WI38 (cell line): ENCODE measurements at regions not wholly inside any gene's neighbourhood (a gene's known extent, or its start where the extent isn't known, plus 50 kb on each side); places are given as distances from the start of the nearest gene placed in this dataset.

ENCODE experiments used
- H3K4me3 ChIP-seq: 2 replicates; pipeline ENCODE4 v1.5.1; 2011; ENCODE audit warnings: low read depth, mild to moderate bottlenecking, control low read depth, low read length
- CTCF ChIP-seq: IDR thresholded peaks from 2 replicates; pipeline ENCODE4 v1.5.1; 2012; ENCODE audit warnings: low read depth, mild to moderate bottlenecking, control low read depth, low read length

GRCh38 chr3:90102146-90102545 is 994.7 kb downstream of the EPHA3 start:
- H3K4me3 ChIP-seq = no peak overlapping the region
- TF ChIP-seq CTCF = no peak

GRCh38 chr3:90121326-90121725 is 1013.9 kb downstream of the EPHA3 start:
- H3K4me3 ChIP-seq = no peak overlapping the region
- TF ChIP-seq CTCF = no peak

GRCh38 chr3:90128391-90128790 is 1021.0 kb downstream of the EPHA3 start:
- no peak overlapping the region for H3K4me3 ChIP-seq
- TF ChIP-seq CTCF = no peak

GRCh38 chr3:90129730-90130129 is 1022.3 kb downstream of the EPHA3 start:
- no peak for TF ChIP-seq CTCF
- no peak overlapping the region for H3K4me3 ChIP-seq

- no peak for TF ChIP-seq CTCF
- H3K4me3 ChIP-seq = no peak overlapping the region
Observed at GRCh38 chr3:90132197-90132596, 1024.8 kb downstream of the EPHA3 start.

GRCh38 chr3:90134090-90134489 is 1026.7 kb downstream of the EPHA3 start:
- H3K4me3 ChIP-seq = no peak overlapping the region
- TF ChIP-seq CTCF = no peak

- no peak overlapping the region for H3K4me3 ChIP-seq
- no peak for TF ChIP-seq CTCF
Observed at GRCh38 chr3:90136456-90137191, 1029.2 kb downstream of the EPHA3 start.
